ENCODE measurements at regions not wholly inside any gene's neighbourhood (a gene's known extent, or its start where the extent isn't known, plus 50 kb on each side); places are given as distances from the start of the nearest gene placed in this dataset.

- TF ChIP-seq POLR2AphosphoS5 (IDR thresholded peaks at IDR 0.05; ENCODE audit: low read depth, low read length), result no peak
- TF ChIP-seq TAF1 (IDR thresholded peaks at IDR 0.05; ENCODE audit: borderline replicate concordance, insufficient read depth, low read length), result no peak
Observed at GRCh38 chr13:73334445-73334844, 275.6 kb downstream of the KLF5 start.

Data from PFSK-1 (cell line).